ENCODE measurements at regions not wholly inside any gene's neighbourhood (a gene's known extent, or its start where the extent isn't known, plus 50 kb on each side); places are given as distances from the start of the nearest gene placed in this dataset.

- ChIA-PET CTCF (interaction anchor here (1.7 kb wide), 1 partner anchor 13 kb away, joined by 4 read pairs; no protein-coding TSS in a partner anchor), POLR2A (no interaction called here)
- no peaks in the 10 kb centered on the region for H3K36me3 ChIP-seq (ENCODE audit: control insufficient read depth in 4 of 4, insufficient read depth in 4 of 4, low read length in 3 of 4)
- H3K4me1 ChIP-seq (ENCODE audit: control extremely low read depth in 1 of 4, control insufficient read depth in 4 of 4, insufficient read depth in 4 of 4, low read length in 3 of 4): peaks cover 0 to 11% (median 0%) of the 10 kb centered on the region in 4 experiments
- no peak overlapping the region for H3K27ac ChIP-seq (ENCODE audit: insufficient read depth in 1 of 2, low read depth in 1 of 2, low read length in 2 of 2, poor library complexity in 1 of 2, severe bottlenecking in 2 of 2)
- no peak for DNase-seq
- WGBS (ENCODE audit: insufficient coverage): 93% methylated on average over 3 of the region's 6 CpGs
- no peaks in the 10 kb centered on the region for H3K27me3 ChIP-seq (replicated peaks in 2 of 5; ENCODE audit: control insufficient read depth in 4 of 5, insufficient read depth in 5 of 5, low read length in 4 of 5)
- peaks cover 0 to 12% (median 4%) of the 10 kb centered on the region in 5 experiments for H3K9me3 ChIP-seq (ENCODE audit: control extremely low read depth in 1 of 5, control insufficient read depth in 4 of 5, insufficient read depth in 2 of 5, low read depth in 1 of 5, low read length in 4 of 5)
- H3K4me3 ChIP-seq (ENCODE audit: control insufficient read depth in 1 of 7, extremely low read depth in 1 of 7, insufficient read depth in 4 of 7, low read depth in 2 of 7, low read length in 6 of 7): no peak overlapping the region
Observed at GRCh38 chr6:14463110-14463509, 345.5 kb downstream of the CD83 start.

GRCh38 chr6:14464055-14464454, 346.5 kb downstream of the CD83 start:
- 68% methylated on average over 3 of the region's 5 CpGs for WGBS (ENCODE audit: insufficient coverage)
- POLR2A ChIA-PET: no interaction called here
- H3K9me3 ChIP-seq (ENCODE audit: control extremely low read depth in 1 of 5, control insufficient read depth in 4 of 5, insufficient read depth in 2 of 5, low read depth in 1 of 5, low read length in 4 of 5): peaks cover 3 to 16% (median 7%) of the 10 kb centered on the region in 5 experiments
- CTCF ChIA-PET: interaction anchor here (1.1 to 1.7 kb wide), 2 partner anchors 12 to 14 kb away, joined by 4 read pairs; no protein-coding TSS in a partner anchor
- DNase-seq: peak in 2 of 3 donors; percentile 76 to 78
- H3K4me1 ChIP-seq (ENCODE audit: control extremely low read depth in 1 of 4, control insufficient read depth in 4 of 4, insufficient read depth in 4 of 4, low read length in 3 of 4): peaks cover 0 to 4% (median 0%) of the 10 kb centered on the region in 4 experiments
- H3K36me3 ChIP-seq (ENCODE audit: control insufficient read depth in 4 of 4, insufficient read depth in 4 of 4, low read length in 3 of 4): no peaks in the 10 kb centered on the region
- no peak overlapping the region for H3K4me3 ChIP-seq (ENCODE audit: control insufficient read depth in 1 of 7, extremely low read depth in 1 of 7, insufficient read depth in 4 of 7, low read depth in 2 of 7, low read length in 6 of 7)
- no peak overlapping the region for H3K27ac ChIP-seq (ENCODE audit: insufficient read depth in 1 of 2, low read depth in 1 of 2, low read length in 2 of 2, poor library complexity in 1 of 2, severe bottlenecking in 2 of 2)
- no peaks in the 10 kb centered on the region for H3K27me3 ChIP-seq (replicated peaks in 2 of 5; ENCODE audit: control insufficient read depth in 4 of 5, insufficient read depth in 5 of 5, low read length in 4 of 5)

- no peak overlapping the region for H3K27ac ChIP-seq (ENCODE audit: insufficient read depth in 1 of 2, low read depth in 1 of 2, low read length in 2 of 2, poor library complexity in 1 of 2, severe bottlenecking in 2 of 2)
- H3K4me3 ChIP-seq (ENCODE audit: control insufficient read depth in 1 of 7, extremely low read depth in 1 of 7, insufficient read depth in 4 of 7, low read depth in 2 of 7, low read length in 6 of 7): no peak overlapping the region
- ChIA-PET POLR2A (no interaction called here), CTCF (interaction anchor here (0.6 to 1.7 kb wide), 3 partner anchors 11 to 115 kb away, joined by 3 to 4 read pairs (median 4); no protein-coding TSS in a partner anchor)
- H3K9me3 ChIP-seq (ENCODE audit: control extremely low read depth in 1 of 5, control insufficient read depth in 4 of 5, insufficient read depth in 2 of 5, low read depth in 1 of 5, low read length in 4 of 5): peaks cover 3 to 19% (median 8%) of the 10 kb centered on the region in 5 experiments
- no peaks in the 10 kb centered on the region for H3K36me3 ChIP-seq (ENCODE audit: control insufficient read depth in 4 of 4, insufficient read depth in 4 of 4, low read length in 3 of 4)
- H3K27me3 ChIP-seq (replicated peaks in 2 of 5; ENCODE audit: control insufficient read depth in 4 of 5, insufficient read depth in 5 of 5, low read length in 4 of 5): no peaks in the 10 kb centered on the region
- peaks cover 0 to 4% (median 0%) of the 10 kb centered on the region in 4 experiments for H3K4me1 ChIP-seq (ENCODE audit: control extremely low read depth in 1 of 4, control insufficient read depth in 4 of 4, insufficient read depth in 4 of 4, low read length in 3 of 4)
- WGBS (ENCODE audit: insufficient coverage): 100% methylated on average over 2 of the region's 2 CpGs
- no peak for DNase-seq
Observed at GRCh38 chr6:14464716-14465115, 347.1 kb downstream of the CD83 start.

- DNase-seq: no peak
- H3K4me1 ChIP-seq (ENCODE audit: control extremely low read depth in 1 of 4, control insufficient read depth in 4 of 4, insufficient read depth in 4 of 4, low read length in 3 of 4): peaks cover 0 to 10% (median 5%) of the 10 kb centered on the region in 4 experiments
- H3K36me3 ChIP-seq (ENCODE audit: control insufficient read depth in 4 of 4, insufficient read depth in 4 of 4, low read length in 3 of 4): no peaks in the 10 kb centered on the region
- peaks cover 3 to 19% (median 8%) of the 10 kb centered on the region in 5 experiments for H3K9me3 ChIP-seq (ENCODE audit: control extremely low read depth in 1 of 5, control insufficient read depth in 4 of 5, insufficient read depth in 2 of 5, low read depth in 1 of 5, low read length in 4 of 5)
- CTCF ChIA-PET: no interaction called here
- no peak overlapping the region for H3K4me3 ChIP-seq (ENCODE audit: control insufficient read depth in 1 of 7, extremely low read depth in 1 of 7, insufficient read depth in 4 of 7, low read depth in 2 of 7, low read length in 6 of 7)
- H3K27me3 ChIP-seq (replicated peaks in 2 of 5; ENCODE audit: control insufficient read depth in 4 of 5, insufficient read depth in 5 of 5, low read length in 4 of 5): no peaks in the 10 kb centered on the region
- POLR2A ChIA-PET: interaction anchor here (0.6 kb wide), 1 partner anchor 26 kb away, joined by 3 read pairs; no protein-coding TSS in a partner anchor
- H3K27ac ChIP-seq (ENCODE audit: insufficient read depth in 1 of 2, low read depth in 1 of 2, low read length in 2 of 2, poor library complexity in 1 of 2, severe bottlenecking in 2 of 2): no peak overlapping the region
- 94% methylated on average over 4 of the region's 4 CpGs for WGBS (ENCODE audit: insufficient coverage)
Observed at GRCh38 chr6:14466278-14466677, 348.7 kb downstream of the CD83 start.

GRCh38 chr6:14467591-14467990, 350.0 kb downstream of the CD83 start:
- POLR2A ChIA-PET: no interaction called here
- Histone ChIP-seq H3K4me1 (ENCODE audit: control extremely low read depth in 1 of 4, control insufficient read depth in 4 of 4, insufficient read depth in 4 of 4, low read length in 3 of 4) (peaks cover 0 to 17% (median 8%) of the 10 kb centered on the region in 4 experiments), H3K36me3 (ENCODE audit: control insufficient read depth in 4 of 4, insufficient read depth in 4 of 4, low read length in 3 of 4) (no peaks in the 10 kb centered on the region), H3K9me3 (ENCODE audit: control extremely low read depth in 1 of 5, control insufficient read depth in 4 of 5, insufficient read depth in 2 of 5, low read depth in 1 of 5, low read length in 4 of 5) (peaks cover 3 to 15% (median 8%) of the 10 kb centered on the region in 5 experiments), H3K27ac (ENCODE audit: insufficient read depth in 1 of 2, low read depth in 1 of 2, low read length in 2 of 2, poor library complexity in 1 of 2, severe bottlenecking in 2 of 2) (no peak overlapping the region), H3K27me3 (replicated peaks in 2 of 5; ENCODE audit: control insufficient read depth in 4 of 5, insufficient read depth in 5 of 5, low read length in 4 of 5) (no peaks in the 10 kb centered on the region), H3K4me3 (ENCODE audit: control insufficient read depth in 1 of 7, extremely low read depth in 1 of 7, insufficient read depth in 4 of 7, low read depth in 2 of 7, low read length in 6 of 7) (no peak overlapping the region)
- 100% methylated on average over 1 of the region's 2 CpGs for WGBS (ENCODE audit: insufficient coverage)
- no peak for DNase-seq
- CTCF ChIA-PET: no interaction called here

GRCh38 chr6:14468647-14469321, 351.2 kb downstream of the CD83 start:
- Histone ChIP-seq H3K4me3 (ENCODE audit: control insufficient read depth in 1 of 7, extremely low read depth in 1 of 7, insufficient read depth in 4 of 7, low read depth in 2 of 7, low read length in 6 of 7) (no peak overlapping the region), H3K36me3 (ENCODE audit: control insufficient read depth in 4 of 4, insufficient read depth in 4 of 4, low read length in 3 of 4) (no peaks in the 10 kb centered on the region), H3K4me1 (ENCODE audit: control extremely low read depth in 1 of 4, control insufficient read depth in 4 of 4, insufficient read depth in 4 of 4, low read length in 3 of 4) (peaks cover 6 to 27% (median 15%) of the 10 kb centered on the region in 4 experiments), H3K9me3 (ENCODE audit: control extremely low read depth in 1 of 5, control insufficient read depth in 4 of 5, insufficient read depth in 2 of 5, low read depth in 1 of 5, low read length in 4 of 5) (peaks cover 3 to 15% (median 8%) of the 10 kb centered on the region in 5 experiments), H3K27ac (ENCODE audit: insufficient read depth in 1 of 2, low read depth in 1 of 2, low read length in 2 of 2, poor library complexity in 1 of 2, severe bottlenecking in 2 of 2) (no peak overlapping the region), H3K27me3 (replicated peaks in 2 of 5; ENCODE audit: control insufficient read depth in 4 of 5, insufficient read depth in 5 of 5, low read length in 4 of 5) (no peaks in the 10 kb centered on the region)
- WGBS (ENCODE audit: insufficient coverage): 89% methylated on average over 2 of the region's 4 CpGs
- ChIA-PET POLR2A (no interaction called here), CTCF (no interaction called here)
- DNase-seq: no peak

- no peak overlapping the region for H3K27ac ChIP-seq (ENCODE audit: insufficient read depth in 1 of 2, low read depth in 1 of 2, low read length in 2 of 2, poor library complexity in 1 of 2, severe bottlenecking in 2 of 2)
- H3K4me3 ChIP-seq (ENCODE audit: control insufficient read depth in 1 of 7, extremely low read depth in 1 of 7, insufficient read depth in 4 of 7, low read depth in 2 of 7, low read length in 6 of 7): no peak overlapping the region
- 100% methylated on average over 1 of the region's 3 CpGs for WGBS (ENCODE audit: insufficient coverage)
- ChIA-PET POLR2A (no interaction called here), CTCF (no interaction called here)
- no peaks in the 10 kb centered on the region for H3K36me3 ChIP-seq (ENCODE audit: control insufficient read depth in 4 of 4, insufficient read depth in 4 of 4, low read length in 3 of 4)
- peaks cover 3 to 11% (median 6%) of the 10 kb centered on the region in 5 experiments for H3K9me3 ChIP-seq (ENCODE audit: control extremely low read depth in 1 of 5, control insufficient read depth in 4 of 5, insufficient read depth in 2 of 5, low read depth in 1 of 5, low read length in 4 of 5)
- H3K4me1 ChIP-seq (ENCODE audit: control extremely low read depth in 1 of 4, control insufficient read depth in 4 of 4, insufficient read depth in 4 of 4, low read length in 3 of 4): peaks cover 6 to 37% (median 21%) of the 10 kb centered on the region in 4 experiments
- H3K27me3 ChIP-seq (replicated peaks in 2 of 5; ENCODE audit: control insufficient read depth in 4 of 5, insufficient read depth in 5 of 5, low read length in 4 of 5): no peaks in the 10 kb centered on the region
- no peak for DNase-seq
Observed at GRCh38 chr6:14470101-14470500, 352.5 kb downstream of the CD83 start.

Measured in common myeloid progenitor, CD34-positive (primary cell).